Testis (tissue), 2 donors: ENCODE measurements at regions not wholly inside any gene's neighbourhood (a gene's known extent, or its start where the extent isn't known, plus 50 kb on each side); places are given as distances from the start of the nearest gene placed in this dataset.

Source experiments
- DNase-seq: peaks from one replicate; pipeline ENCODE4 v3.0.0-alpha.2; 2019
- H3K27ac ChIP-seq, 2 donors: fragments of 200-600 bp; sonication (generic); one replicate each; pipeline ENCODE4 v1.5.1; 2019
- H3K27me3 ChIP-seq: fragments of 200-600 bp; sonication (generic); one replicate; pipeline ENCODE4 v1.5.1; 2019
- H3K36me3 ChIP-seq: fragments of 200-600 bp; sonication (generic); one replicate; pipeline ENCODE4 v1.5.1; 2017; ENCODE audit warnings: low read depth; ENCODE audit errors: missing control alignments
- H3K4me1 ChIP-seq: fragments of 200-600 bp; sonication (generic); one replicate; pipeline ENCODE4 v1.5.1; 2019
- H3K4me3 ChIP-seq, 2 donors: fragments of 200-600 bp; sonication (generic); one replicate each; pipeline ENCODE4 v1.5.1; 2017 to 2019
- H3K9me3 ChIP-seq: fragments of 200-600 bp; sonication (generic); one replicate; pipeline ENCODE4 v1.5.1; 2017
- CTCF ChIP-seq, 3 experiments: fragments of 450-650 bp in 2 of 3; fragments of 200-600 bp in 1 of 3; sonication (generic) in 1 of 3; IDR thresholded peaks; one replicate each; pipeline ENCODE4 v1.5.1; 2016 to 2019; ENCODE audit warnings: antibody characterized with exemption in 3 of 3, mild to moderate bottlenecking in 2 of 3, moderate library complexity in 1 of 3
- POLR2A ChIP-seq: fragments of 450-650 bp; IDR thresholded peaks from one replicate; pipeline ENCODE4 v1.6.1; 2017; ENCODE audit warnings: antibody characterized with exemption, mild to moderate bottlenecking, moderate library complexity
- WGBS, 2 donors: methylation state at CpG; one replicate each; pipeline ENCODE4 v1.1.5; 2018; 5-methylcytosine and 5-hydroxymethylcytosine counted together
- intact Hi-C: fragments of 100-400 bp; cut with DNase I; formaldehyde crosslinking; loops from one replicate; pipeline ENCODE4 v1.15.1; 2023; ENCODE audit warnings: low total_unique reads

DNA sequence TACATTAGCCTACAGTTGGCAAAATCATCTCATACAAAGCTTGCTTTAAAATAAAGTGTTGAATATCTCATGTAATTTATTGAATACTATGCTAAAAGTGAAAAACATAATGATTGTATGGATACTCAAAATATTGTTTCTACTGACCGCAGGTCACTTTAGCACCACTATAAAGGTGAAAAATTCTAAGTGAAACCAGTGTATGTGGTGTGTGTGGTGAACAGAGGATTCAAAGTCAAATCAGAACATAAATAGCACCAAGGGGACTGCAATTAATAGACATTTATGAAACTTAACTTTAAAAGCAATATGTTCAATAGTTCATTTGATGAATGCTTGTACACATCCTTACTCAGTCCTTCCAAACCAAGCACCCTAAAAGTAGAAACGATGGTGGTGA is 145.8 kb downstream of the AKAIN1 start:
- Histone ChIP-seq H3K9me3 (no peaks in the 10 kb centered on the region), H3K4me1 (no peaks in the 10 kb centered on the region), H3K4me3 (no peak overlapping the region), H3K36me3 (no peaks in the 10 kb centered on the region), H3K27ac (no peak overlapping the region), H3K27me3 (no peaks in the 10 kb centered on the region)
- TF ChIP-seq CTCF (IDR thresholded peaks at IDR 0.05) (no peak), POLR2A (no peak)
- intact Hi-C loops: no loop called here
- no peak for DNase-seq
- WGBS, 2 donors: 85 to 89% methylated on average over 2 of the region's 2 CpGs

GRCh38 chr18:5049124-5049523 is 147.9 kb downstream of the AKAIN1 start:
- intact Hi-C loops: no loop called here
- Histone ChIP-seq H3K36me3 (no peaks in the 10 kb centered on the region), H3K27ac (no peak overlapping the region), H3K4me1 (no peaks in the 10 kb centered on the region), H3K9me3 (no peaks in the 10 kb centered on the region), H3K4me3 (no peak overlapping the region), H3K27me3 (no peaks in the 10 kb centered on the region)
- DNase-seq: no peak
- 79 to 82% methylated on average over 3 of the region's 3 CpGs for WGBS, 2 donors
- TF ChIP-seq CTCF (IDR thresholded peaks at IDR 0.05): no peak
- TF ChIP-seq POLR2A: no peak

GRCh38 chr18:5040476-5040875 is 156.6 kb downstream of the AKAIN1 start:
- intact Hi-C loops: no loop called here
- TF ChIP-seq CTCF (IDR thresholded peaks at IDR 0.05) (no peak), POLR2A (no peak)
- no peak for DNase-seq
- Histone ChIP-seq H3K4me3 (no peak overlapping the region), H3K27ac (no peak overlapping the region), H3K36me3 (no peaks in the 10 kb centered on the region), H3K27me3 (no peaks in the 10 kb centered on the region), H3K9me3 (no peaks in the 10 kb centered on the region), H3K4me1 (no peaks in the 10 kb centered on the region)
- WGBS, 2 donors: 83 to 91% methylated on average over 3 of the region's 3 CpGs

DNA sequence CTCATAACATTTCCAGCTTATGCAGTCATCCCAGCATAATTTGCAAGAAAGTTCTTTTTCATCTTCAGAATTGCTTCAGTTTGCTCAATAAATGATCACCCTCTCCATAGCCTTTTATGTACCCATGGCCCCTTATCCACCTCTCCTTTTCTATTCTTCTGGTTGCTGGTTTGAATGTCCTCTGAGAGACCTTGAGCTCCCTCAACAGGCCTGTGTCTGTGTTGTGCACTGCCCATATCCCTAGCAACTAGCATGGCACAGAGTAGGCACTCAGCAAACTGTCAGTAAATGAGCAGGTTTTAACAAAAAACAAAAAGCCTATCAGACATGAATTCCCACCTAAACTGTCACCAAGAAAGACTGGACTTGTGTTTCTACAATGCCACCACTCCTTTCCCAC is 160.5 kb downstream of the AKAIN1 start:
- H3K9me3 ChIP-seq: no peaks in the 10 kb centered on the region
- TF ChIP-seq CTCF (IDR thresholded peaks at IDR 0.05) (no peak), POLR2A (no peak)
- no peaks in the 10 kb centered on the region for H3K4me1 ChIP-seq
- intact Hi-C loops: no loop called here
- H3K27me3 ChIP-seq: no peaks in the 10 kb centered on the region
- no peak overlapping the region for H3K4me3 ChIP-seq
- H3K27ac ChIP-seq: no peak overlapping the region
- H3K36me3 ChIP-seq: no peaks in the 10 kb centered on the region
- DNase-seq: no peak

DNA sequence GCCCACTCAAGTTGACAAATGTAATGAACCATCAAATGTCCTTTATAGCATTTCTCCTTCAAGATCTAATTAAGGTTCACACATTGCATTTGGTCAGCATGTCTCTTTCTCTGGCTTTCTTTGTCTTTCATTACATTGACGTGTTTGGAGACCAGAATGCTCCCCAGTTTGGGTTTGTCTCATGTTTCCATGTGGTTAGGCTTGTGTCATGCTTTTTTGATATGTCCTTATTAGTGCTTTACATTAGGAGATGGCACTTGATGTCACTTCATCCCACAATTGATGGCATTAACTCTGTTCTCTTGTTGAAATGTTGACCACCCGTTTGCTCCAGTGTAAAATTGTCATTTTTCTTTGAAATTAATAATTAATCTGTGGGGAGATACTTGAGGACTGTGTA is 165.8 kb downstream of the AKAIN1 start:
- Histone ChIP-seq H3K9me3 (no peaks in the 10 kb centered on the region), H3K27me3 (no peaks in the 10 kb centered on the region), H3K27ac (no peak overlapping the region), H3K4me3 (no peak overlapping the region), H3K4me1 (no peaks in the 10 kb centered on the region), H3K36me3 (no peaks in the 10 kb centered on the region)
- intact Hi-C loops: no loop called here
- TF ChIP-seq CTCF (IDR thresholded peaks at IDR 0.05) (no peak), POLR2A (no peak)
- DNase-seq: no peak
- WGBS, 2 donors: 85 to 94% methylated on average over 2 of the region's 2 CpGs
